Loucy (cell line): ENCODE measurements at regions not wholly inside any gene's neighbourhood (a gene's known extent, or its start where the extent isn't known, plus 50 kb on each side); places are given as distances from the start of the nearest gene placed in this dataset.

Experiments
- CTCF ChIP-seq: fragments of 200-600 bp; sonication (generic); conservative IDR thresholded peaks from 2 replicates; pipeline ENCODE4 v1.5.1; 2014; ENCODE audit warnings: mild to moderate bottlenecking, antibody characterized with exemption, low read length
- EZH2phosphoT487 ChIP-seq: fragments of 200-600 bp; IDR thresholded peaks from 2 replicates; pipeline ENCODE4 v1.6.1; 2018; ENCODE audit warnings: antibody characterized with exemption, mild to moderate bottlenecking, moderate library complexity, borderline replicate concordance

GRCh38 chr11:37109286-37109585, 511.2 kb upstream of the RAG2 start:
- TF ChIP-seq CTCF (no peak), EZH2phosphoT487 (no peak)
